ENCODE measurements at regions not wholly inside any gene's neighbourhood (a gene's known extent, or its start where the extent isn't known, plus 50 kb on each side); places are given as distances from the start of the nearest gene placed in this dataset.

DNA sequence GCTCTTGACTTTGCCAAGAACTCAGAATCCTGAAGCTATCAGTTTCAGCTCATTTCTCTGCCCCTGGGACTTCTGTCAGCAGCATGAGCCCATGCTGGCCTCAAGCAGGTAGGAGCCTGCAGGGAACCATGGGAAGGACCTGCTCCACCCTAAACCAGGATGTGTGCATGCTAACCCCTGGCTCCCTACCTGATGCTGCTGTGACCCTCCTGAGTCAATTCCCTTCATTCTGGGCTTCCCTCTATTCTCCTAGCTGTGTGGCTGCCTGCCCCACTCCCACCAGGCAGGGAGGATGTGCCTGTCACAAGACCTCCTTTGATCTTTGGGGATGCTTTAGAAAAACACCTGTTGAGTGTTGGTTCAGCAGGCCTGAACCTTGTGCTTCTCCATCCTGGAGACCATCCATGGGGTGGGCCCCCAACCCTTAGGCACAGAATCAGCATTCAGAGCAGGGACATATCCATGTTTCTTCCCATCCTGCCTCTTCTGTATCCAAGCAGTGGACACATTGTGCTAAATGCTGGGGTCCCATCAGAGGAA, 117.1 kb upstream of the CCL21 start:
- DNase-seq, result no peak
- no peaks in the 10 kb centered on the region for H3K9me3 ChIP-seq
- no peak for FAIRE-seq
- no peaks in the 10 kb centered on the region for H3K36me3 ChIP-seq
- intact Hi-C loops (cut with DNase I), result no loop called here
- no peaks in the 10 kb centered on the region for H3K4me1 ChIP-seq
- H3K27me3 ChIP-seq, result no peaks in the 10 kb centered on the region
- H3K27ac ChIP-seq, result no peak overlapping the region
- TF ChIP-seq, protein P1, sequence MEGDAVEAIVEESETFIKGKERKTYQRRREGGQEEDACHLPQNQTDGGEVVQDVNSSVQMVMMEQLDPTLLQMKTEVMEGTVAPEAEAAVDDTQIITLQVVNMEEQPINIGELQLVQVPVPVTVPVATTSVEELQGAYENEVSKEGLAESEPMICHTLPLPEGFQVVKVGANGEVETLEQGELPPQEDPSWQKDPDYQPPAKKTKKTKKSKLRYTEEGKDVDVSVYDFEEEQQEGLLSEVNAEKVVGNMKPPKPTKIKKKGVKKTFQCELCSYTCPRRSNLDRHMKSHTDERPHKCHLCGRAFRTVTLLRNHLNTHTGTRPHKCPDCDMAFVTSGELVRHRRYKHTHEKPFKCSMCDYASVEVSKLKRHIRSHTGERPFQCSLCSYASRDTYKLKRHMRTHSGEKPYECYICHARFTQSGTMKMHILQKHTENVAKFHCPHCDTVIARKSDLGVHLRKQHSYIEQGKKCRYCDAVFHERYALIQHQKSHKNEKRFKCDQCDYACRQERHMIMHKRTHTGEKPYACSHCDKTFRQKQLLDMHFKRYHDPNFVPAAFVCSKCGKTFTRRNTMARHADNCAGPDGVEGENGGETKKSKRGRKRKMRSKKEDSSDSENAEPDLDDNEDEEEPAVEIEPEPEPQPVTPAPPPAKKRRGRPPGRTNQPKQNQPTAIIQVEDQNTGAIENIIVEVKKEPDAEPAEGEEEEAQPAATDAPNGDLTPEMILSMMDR (IDR thresholded peaks at IDR 0.05), result no peak
- ATAC-seq, result no peak
- no peak overlapping the region for H3K4me3 ChIP-seq

DNA sequence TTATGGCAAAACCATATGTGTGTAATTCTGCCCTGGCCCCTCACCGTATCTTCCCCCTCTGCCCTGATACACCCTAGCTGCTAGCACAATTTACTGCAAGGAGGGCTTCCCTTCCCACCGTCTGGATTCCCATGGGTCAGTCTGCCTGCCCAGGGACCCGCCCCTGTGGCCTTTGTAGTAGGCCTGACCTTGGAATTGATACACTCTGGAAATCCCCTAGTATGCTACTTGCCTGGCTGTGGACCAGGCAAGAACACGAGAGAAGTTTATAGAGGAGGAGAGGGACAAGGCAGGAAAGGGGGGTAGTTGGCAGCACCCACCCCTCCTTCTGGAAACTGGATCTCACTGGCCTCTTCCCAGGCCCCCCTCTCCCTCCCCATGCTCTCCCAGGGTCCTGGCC, 115.8 kb upstream of the CCL21 start:
- FAIRE-seq (no peak), DNase-seq (no peak), ATAC-seq (peak in 2 of 4 donors; percentile 8 to 82)
- Histone ChIP-seq H3K27ac (no peak overlapping the region), H3K36me3 (no peaks in the 10 kb centered on the region), H3K9me3 (no peaks in the 10 kb centered on the region), H3K27me3 (no peaks in the 10 kb centered on the region), H3K4me3 (no peak overlapping the region), H3K4me1 (no peaks in the 10 kb centered on the region)
- WGBS, 2 donors, result 41 to 46% methylated on average over 4 of the region's 4 CpGs
- TF ChIP-seq, protein P1 (IDR thresholded peaks at IDR 0.05), result no peak
- intact Hi-C loops (cut with DNase I), result no loop called here

DNA sequence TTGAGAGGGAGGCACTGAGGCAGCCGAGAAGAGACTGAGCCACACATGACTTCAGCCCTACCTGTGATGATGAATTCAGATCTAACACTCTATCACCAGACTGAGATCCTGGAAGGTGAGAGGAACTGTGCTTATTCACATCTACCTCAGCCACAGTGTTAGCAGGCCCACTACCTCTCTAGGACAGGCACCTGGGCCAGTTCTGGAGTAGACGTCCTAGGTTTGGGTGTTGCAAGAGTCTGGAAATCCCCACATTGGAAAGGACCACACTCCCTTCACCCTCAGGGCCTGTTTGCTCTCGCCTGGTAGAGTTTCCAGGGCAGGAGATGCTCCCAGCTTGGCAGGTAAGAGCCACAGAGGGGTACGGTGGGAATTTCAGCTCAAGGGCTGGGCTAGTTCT, 113.8 kb upstream of the CCL21 start:
- Histone ChIP-seq H3K4me3 (no peak overlapping the region), H3K27me3 (no peaks in the 10 kb centered on the region), H3K27ac (no peak overlapping the region), H3K4me1 (no peaks in the 10 kb centered on the region), H3K36me3 (no peaks in the 10 kb centered on the region), H3K9me3 (no peaks in the 10 kb centered on the region)
- TF ChIP-seq, protein P1 (IDR thresholded peaks at IDR 0.05), result no peak
- FAIRE-seq, result no peak
- intact Hi-C loops (cut with DNase I), result no loop called here
- no peak for DNase-seq
- peak in 1 of 4 donors; percentile 75 for ATAC-seq
- WGBS, 2 donors, result 55 to 59% methylated on average over 4 of the region's 4 CpGs

DNA sequence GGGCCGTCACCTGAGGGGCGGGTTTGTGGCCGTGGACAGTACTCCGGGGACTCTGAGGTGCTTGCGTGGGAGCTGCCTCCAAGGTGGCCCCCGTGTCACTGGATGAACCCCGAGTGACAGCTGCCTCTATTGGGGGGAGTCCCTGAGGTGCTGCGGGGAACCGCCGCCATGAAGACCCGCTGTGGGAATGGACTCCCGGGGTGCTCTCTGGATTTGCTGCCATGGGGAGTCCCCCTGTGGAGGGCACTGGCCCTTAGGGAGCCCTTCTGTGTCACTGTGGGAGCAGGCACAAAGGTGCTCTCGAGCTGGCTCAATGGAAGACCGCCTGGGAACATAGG, 100.2 kb upstream of the CCL21 start:
- no peak overlapping the region for H3K27ac ChIP-seq
- peak in 1 of 6 donors; percentile 53 for DNase-seq
- 61 to 63% methylated on average over 11 to 14 of the region's 14 CpGs for WGBS, 2 donors
- intact Hi-C loops (cut with DNase I), result no loop called here
- no peak overlapping the region for H3K4me3 ChIP-seq
- no peaks in the 10 kb centered on the region for H3K4me1 ChIP-seq
- peaks cover 0 to 18% (median 1%) of the 10 kb centered on the region in 4 donors for H3K27me3 ChIP-seq
- no peak for ATAC-seq
- FAIRE-seq, result no peak
- TF ChIP-seq, protein P1 (IDR thresholded peaks at IDR 0.05), result no peak
- no peaks in the 10 kb centered on the region for H3K9me3 ChIP-seq
- no peaks in the 10 kb centered on the region for H3K36me3 ChIP-seq

DNA sequence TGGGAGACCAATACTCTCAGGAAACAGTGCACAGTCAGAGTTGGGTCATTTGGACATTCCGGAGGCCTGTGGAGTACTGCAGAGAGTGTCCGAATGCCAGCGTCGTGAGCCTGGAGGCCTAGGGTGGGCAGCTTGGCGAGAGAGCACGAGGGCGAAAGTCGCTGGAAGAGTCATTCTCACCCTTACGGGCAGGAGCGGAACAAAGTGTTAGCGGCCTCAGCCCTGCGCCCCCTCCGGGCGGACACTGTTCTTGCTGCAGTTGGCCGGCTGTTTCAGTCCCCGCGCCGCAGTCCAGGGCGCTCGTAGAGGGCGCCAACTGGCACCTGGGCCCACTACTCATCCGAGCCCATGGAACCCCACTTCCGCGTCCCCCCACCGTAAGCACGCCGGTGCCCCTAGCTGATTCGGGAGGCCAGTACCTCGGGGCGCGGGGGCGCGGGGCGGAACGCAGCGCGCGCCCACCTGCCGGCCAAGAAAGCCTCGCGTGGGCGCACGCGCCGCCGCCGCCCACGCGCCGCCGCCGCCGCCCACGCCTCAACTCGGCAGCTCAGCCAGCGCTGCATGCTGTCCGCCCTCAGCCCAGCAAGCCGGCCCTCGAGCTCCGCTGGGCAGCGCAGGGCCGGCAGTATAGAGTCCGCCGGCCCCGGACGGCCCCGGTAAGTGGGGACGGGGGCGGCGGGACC, 99.7 kb upstream of the CCL21 start:
- TF ChIP-seq, protein P1 (IDR thresholded peaks at IDR 0.05), result peak in 3 of 4 donors; percentile 11 to 38 (median 20)
- Histone ChIP-seq H3K27ac (no peak overlapping the region), H3K4me1 (no peaks in the 10 kb centered on the region), H3K27me3 (peaks cover 0 to 18% (median 1%) of the 10 kb centered on the region in 4 donors), H3K36me3 (no peaks in the 10 kb centered on the region), H3K9me3 (no peaks in the 10 kb centered on the region), H3K4me3 (peak overlapping the region in 2 of 4 donors; percentile 17 to 21)
- 1 to 8% methylated on average over 35 to 70 of the region's 70 CpGs for WGBS, 2 donors
- FAIRE-seq (no peak), DNase-seq (peak in 5 of 6 donors; percentile 13 to 75 (median 43)), ATAC-seq (peak in 3 of 4 donors; percentile 78 to 97 (median 87))
- intact Hi-C loops (cut with DNase I), result no loop called here

All from pancreas (tissue), 10 donors.